Liver (tissue), 8 donors: ENCODE measurements at regions not wholly inside any gene's neighbourhood (a gene's known extent, or its start where the extent isn't known, plus 50 kb on each side); places are given as distances from the start of the nearest gene placed in this dataset.

Experiments used
- DNase-seq: peaks from one replicate; pipeline ENCODE4 v3.0.0-alpha.2; 2017; ENCODE audit warnings: low spot score
- H3K27ac ChIP-seq, 2 donors: one replicate each; pipeline ENCODE4 v1.7.0; 2013; ENCODE audit warnings: inconsistent platforms in 2 of 2, low read length in 2 of 2, control low read depth in 1 of 2, low read depth in 1 of 2, mild to moderate bottlenecking in 1 of 2
- H3K27me3 ChIP-seq, 4 donors: one replicate each; pipeline versions ENCODE4 v1.6.1 to v1.7.0; 2013; ENCODE audit warnings: low read length in 3 of 4, inconsistent platforms in 1 of 4, mild to moderate bottlenecking in 1 of 4, moderate library complexity in 1 of 4; ENCODE audit not compliant: control insufficient read depth in 4 of 4, insufficient read depth in 4 of 4
- H3K36me3 ChIP-seq, 4 donors: one replicate each; pipeline versions ENCODE4 v1.6.1 to v1.7.0; 2013; ENCODE audit warnings: low read length in 3 of 4, mild to moderate bottlenecking in 3 of 4, low read depth in 1 of 4, moderate library complexity in 1 of 4; ENCODE audit not compliant: control insufficient read depth in 4 of 4, insufficient read depth in 3 of 4
- H3K4me1 ChIP-seq, 4 donors: one replicate each; pipeline versions ENCODE4 v1.6.1 to v1.7.0; 2013; ENCODE audit warnings: low read length in 3 of 4, mild to moderate bottlenecking in 3 of 4, moderate library complexity in 1 of 4; ENCODE audit not compliant: control insufficient read depth in 4 of 4, insufficient read depth in 4 of 4
- H3K4me3 ChIP-seq, 3 donors: one replicate each; pipeline versions ENCODE4 v1.6.1 to v1.7.0; 2013; ENCODE audit warnings: low read length in 3 of 3, control low read depth in 1 of 3, low read depth in 1 of 3, mild to moderate bottlenecking in 1 of 3
- H3K9ac ChIP-seq, 2 donors: one replicate each; pipeline ENCODE4 v1.7.0; 2013; ENCODE audit warnings: low read length in 2 of 2, mild to moderate bottlenecking in 2 of 2, moderate library complexity in 2 of 2, control low read depth in 1 of 2, low read depth in 1 of 2
- H3K9me3 ChIP-seq, 4 donors: one replicate each; pipeline versions ENCODE4 v1.6.1 to v1.7.0; 2013; ENCODE audit warnings: low read length in 3 of 4; ENCODE audit not compliant: control insufficient read depth in 4 of 4
- ATF3 ChIP-seq: IDR thresholded peaks from 2 replicates; pipeline ENCODE4 v1.6.1; 2016; ENCODE audit warnings: antibody characterized with exemption
- EGR1 ChIP-seq, 2 donors: IDR thresholded peaks; 2 replicates each; pipeline ENCODE4 v1.6.1; 2016 to 2018; ENCODE audit warnings: antibody characterized with exemption in 2 of 2, low read depth in 2 of 2
- FOXA1 ChIP-seq: IDR thresholded peaks from 2 replicates; pipeline ENCODE4 v1.6.1; 2016; ENCODE audit warnings: antibody characterized with exemption
- FOXA2 ChIP-seq: IDR thresholded peaks from 2 replicates; pipeline ENCODE4 v1.6.1; 2016; ENCODE audit warnings: antibody characterized with exemption
- GABPA ChIP-seq, 2 donors: IDR thresholded peaks in 1 of 2; conservative IDR thresholded peaks in 1 of 2; 2 replicates each; pipeline ENCODE4 v1.6.1; 2016; ENCODE audit warnings: antibody characterized with exemption in 2 of 2, mild to moderate bottlenecking in 1 of 2, moderate library complexity in 1 of 2
- HNF4A ChIP-seq, 2 donors: conservative IDR thresholded peaks; 2 replicates each; pipeline ENCODE4 v1.6.1; 2016; ENCODE audit warnings: antibody characterized with exemption in 2 of 2, mild to moderate bottlenecking in 2 of 2
- HNF4G ChIP-seq: IDR thresholded peaks from 2 replicates; pipeline ENCODE4 v1.6.1; 2016; ENCODE audit warnings: antibody characterized with exemption
- JUND ChIP-seq, 2 donors: IDR thresholded peaks; 2 replicates each; pipeline ENCODE4 v1.6.1; 2016; ENCODE audit warnings: antibody characterized with exemption in 2 of 2
- NR2F2 ChIP-seq: IDR thresholded peaks from 2 replicates; pipeline ENCODE4 v1.6.1; 2016; ENCODE audit warnings: antibody characterized with exemption
- RAD21 ChIP-seq, 2 donors: IDR thresholded peaks; 2 replicates each; pipeline ENCODE4 v1.6.1; 2016; ENCODE audit warnings: antibody characterized with exemption in 2 of 2, mild to moderate bottlenecking in 2 of 2
- RXRA ChIP-seq, 2 donors: IDR thresholded peaks; 2 replicates each; pipeline ENCODE4 v1.6.1; 2017 to 2018; ENCODE audit warnings: antibody characterized with exemption in 2 of 2, mild to moderate bottlenecking in 1 of 2
- SP1 ChIP-seq: IDR thresholded peaks from 2 replicates; pipeline ENCODE4 v1.6.1; 2018; ENCODE audit warnings: antibody characterized with exemption, mild to moderate bottlenecking
- TAF1 ChIP-seq: conservative IDR thresholded peaks from 2 replicates; pipeline ENCODE4 v1.6.1; 2016; ENCODE audit warnings: antibody characterized with exemption, mild to moderate bottlenecking
- YY1 ChIP-seq: IDR thresholded peaks from 2 replicates; pipeline ENCODE4 v1.6.1; 2016; ENCODE audit warnings: antibody characterized with exemption, mild to moderate bottlenecking
- ZBTB33 ChIP-seq: IDR thresholded peaks from 2 replicates; pipeline ENCODE4 v1.6.1; 2016; ENCODE audit warnings: antibody characterized with exemption
- WGBS: extraction: QIAGEN DNeasy Blood & Tissue Kit; methylation state at CpG from one replicate; pipeline ENCODE4 v1.1.7; 2013; 5-methylcytosine and 5-hydroxymethylcytosine counted together
- TF ChIP-seq, protein P1 (sequence below): fragments of 150-350 bp; IDR thresholded peaks from 2 replicates; pipeline ENCODE4 v1.5.1; 2017; ENCODE audit warnings: improper control_type of control experiment, low read depth, low read length; ENCODE audit not compliant: missing input control
- TF ChIP-seq, protein P2 (sequence below): IDR thresholded peaks from 2 replicates; pipeline ENCODE4 v1.6.1; 2016; ENCODE audit warnings: antibody characterized with exemption
- donor health status: healthy.
- donor health status: healthy.
- donor health status: healthy.
- donor health status: healthy.
- donor health status: healthy.

DNA sequence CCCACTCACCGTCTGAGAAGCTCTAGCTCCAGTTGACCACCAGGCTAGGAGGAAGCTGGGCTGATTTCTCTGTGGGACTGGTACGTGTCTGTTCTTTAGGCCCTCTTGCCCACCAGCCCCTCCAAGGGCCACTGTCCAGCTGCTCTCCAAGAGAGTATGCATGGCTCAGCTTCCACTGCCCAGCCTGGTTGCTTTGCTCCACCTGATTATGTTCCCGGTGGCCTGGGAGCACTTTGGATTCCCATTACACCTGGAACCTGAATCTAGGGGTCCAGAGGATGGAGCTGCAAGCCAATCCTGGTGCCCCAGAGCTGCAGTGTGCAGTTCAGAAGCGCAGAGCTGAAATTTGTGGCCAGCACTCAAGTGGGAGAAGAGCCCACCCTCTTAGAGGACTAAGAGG, 402.1 kb upstream of the CNTN6 start:
- Histone ChIP-seq H3K36me3 (no peaks in the 10 kb centered on the region), H3K9ac (no peak overlapping the region), H3K27me3 (no peaks in the 10 kb centered on the region), H3K4me1 (no peaks in the 10 kb centered on the region), H3K4me3 (no peak overlapping the region), H3K27ac (no peak overlapping the region), H3K9me3 (no peaks in the 10 kb centered on the region)
- 72% methylated on average over 4 of the region's 4 CpGs for WGBS
- DNase-seq, result no peak
- TF ChIP-seq HNF4A (conservative IDR thresholded peaks at IDR 0.05), result no peak
- TF ChIP-seq SP1, result no peak

- no peak for DNase-seq
- WGBS, result 87% methylated on average over 2 of the region's 2 CpGs
- Histone ChIP-seq H3K9ac (no peak overlapping the region), H3K4me1 (no peaks in the 10 kb centered on the region), H3K9me3 (no peaks in the 10 kb centered on the region), H3K27ac (no peak overlapping the region), H3K4me3 (no peak overlapping the region), H3K36me3 (no peaks in the 10 kb centered on the region), H3K27me3 (no peaks in the 10 kb centered on the region)
- TF ChIP-seq, protein P1, sequence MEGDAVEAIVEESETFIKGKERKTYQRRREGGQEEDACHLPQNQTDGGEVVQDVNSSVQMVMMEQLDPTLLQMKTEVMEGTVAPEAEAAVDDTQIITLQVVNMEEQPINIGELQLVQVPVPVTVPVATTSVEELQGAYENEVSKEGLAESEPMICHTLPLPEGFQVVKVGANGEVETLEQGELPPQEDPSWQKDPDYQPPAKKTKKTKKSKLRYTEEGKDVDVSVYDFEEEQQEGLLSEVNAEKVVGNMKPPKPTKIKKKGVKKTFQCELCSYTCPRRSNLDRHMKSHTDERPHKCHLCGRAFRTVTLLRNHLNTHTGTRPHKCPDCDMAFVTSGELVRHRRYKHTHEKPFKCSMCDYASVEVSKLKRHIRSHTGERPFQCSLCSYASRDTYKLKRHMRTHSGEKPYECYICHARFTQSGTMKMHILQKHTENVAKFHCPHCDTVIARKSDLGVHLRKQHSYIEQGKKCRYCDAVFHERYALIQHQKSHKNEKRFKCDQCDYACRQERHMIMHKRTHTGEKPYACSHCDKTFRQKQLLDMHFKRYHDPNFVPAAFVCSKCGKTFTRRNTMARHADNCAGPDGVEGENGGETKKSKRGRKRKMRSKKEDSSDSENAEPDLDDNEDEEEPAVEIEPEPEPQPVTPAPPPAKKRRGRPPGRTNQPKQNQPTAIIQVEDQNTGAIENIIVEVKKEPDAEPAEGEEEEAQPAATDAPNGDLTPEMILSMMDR, result no peak
- TF ChIP-seq HNF4G (no peak), RAD21 (IDR thresholded peaks at IDR 0.05) (no peak), NR2F2 (no peak), GABPA (IDR thresholded peaks at IDR 0.05 in 1 of 2, conservative IDR thresholded peaks at IDR 0.05 in 1 of 2) (no peak), YY1 (no peak), FOXA1 (no peak), EGR1 (IDR thresholded peaks at IDR 0.05; ENCODE audit: low read depth in 2 of 2) (no peak), SP1 (no peak), TAF1 (no peak), ATF3 (no peak), HNF4A (conservative IDR thresholded peaks at IDR 0.05) (no peak), JUND (IDR thresholded peaks at IDR 0.05) (no peak), FOXA2 (no peak), ZBTB33 (no peak), RXRA (IDR thresholded peaks at IDR 0.05) (no peak)
- TF ChIP-seq, protein P2, sequence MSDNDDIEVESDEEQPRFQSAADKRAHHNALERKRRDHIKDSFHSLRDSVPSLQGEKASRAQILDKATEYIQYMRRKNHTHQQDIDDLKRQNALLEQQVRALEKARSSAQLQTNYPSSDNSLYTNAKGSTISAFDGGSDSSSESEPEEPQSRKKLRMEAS, result no peak
Measured at GRCh38 chr3:700514-700913, 392.3 kb upstream of the CNTN6 start.

DNA sequence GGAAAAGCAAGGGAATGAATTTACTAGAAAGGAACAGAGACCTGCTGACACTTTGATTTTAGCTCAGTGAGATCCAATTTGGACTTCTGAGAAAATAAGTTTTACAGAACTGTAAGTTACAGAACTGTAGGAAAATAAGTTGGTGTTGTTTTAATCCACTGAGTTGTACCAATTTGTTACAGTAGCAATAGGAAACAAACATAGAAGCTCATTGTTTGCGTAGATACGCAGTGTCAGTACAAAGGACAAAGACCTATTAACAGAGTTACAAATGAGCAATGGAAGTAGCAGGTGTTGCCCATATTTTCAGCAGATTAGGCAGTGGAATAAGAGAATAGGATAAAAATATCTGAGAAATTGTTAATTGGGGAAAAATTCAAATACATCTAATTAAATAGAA, 385.8 kb upstream of the CNTN6 start:
- no peak for DNase-seq
- 35% methylated on average over 2 of the region's 2 CpGs for WGBS
- Histone ChIP-seq H3K36me3 (no peaks in the 10 kb centered on the region), H3K4me3 (no peak overlapping the region), H3K27ac (no peak overlapping the region), H3K27me3 (peaks cover 0 to 6% (median 0%) of the 10 kb centered on the region in 4 donors), H3K9ac (no peak overlapping the region), H3K4me1 (no peaks in the 10 kb centered on the region), H3K9me3 (no peaks in the 10 kb centered on the region)
- TF ChIP-seq, protein P1, result no peak
- TF ChIP-seq FOXA1 (no peak), GABPA (IDR thresholded peaks at IDR 0.05 in 1 of 2, conservative IDR thresholded peaks at IDR 0.05 in 1 of 2) (no peak), ZBTB33 (no peak), RXRA (IDR thresholded peaks at IDR 0.05) (no peak)
